ENCODE measurements at regions not wholly inside any gene's neighbourhood (a gene's known extent, or its start where the extent isn't known, plus 50 kb on each side); places are given as distances from the start of the nearest gene placed in this dataset.
"Not testable (repeated sequence)": the region's sequence is repeated elsewhere in the genome, so short reads cannot be mapped to it uniquely, and the experiment has no call there.

DNA sequence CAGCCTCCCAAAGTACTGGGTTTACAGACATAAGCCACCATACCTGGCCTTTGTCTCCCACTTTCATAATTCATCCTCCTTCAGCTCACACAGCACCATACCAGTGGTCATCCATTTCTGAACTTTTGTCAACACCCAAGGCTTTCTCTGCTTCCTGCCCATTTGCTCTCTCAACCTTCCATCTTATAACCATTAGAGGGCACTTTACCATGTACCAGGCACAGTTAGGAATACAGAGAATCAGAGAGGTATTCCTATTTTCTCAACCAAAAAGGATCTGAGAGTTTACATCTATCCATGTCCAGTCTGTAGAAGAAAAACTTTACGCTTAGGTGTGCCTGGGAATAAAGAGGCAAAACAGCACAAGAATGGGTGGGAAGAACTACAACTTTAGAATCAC is 397.6 kb downstream of the BUD13 start:
- H3K27me3 ChIP-seq (ENCODE audit: control insufficient read depth in 5 of 5, insufficient read depth in 4 of 5, low read length in 5 of 5): peaks cover 0 to 9% (median 6%) of the 10 kb centered on the region in 5 donors
- H3K27ac ChIP-seq (ENCODE audit: low read depth, low read length): no peak overlapping the region
- H3K4me1 ChIP-seq (ENCODE audit: control insufficient read depth in 5 of 5, insufficient read depth in 5 of 5, low read length in 5 of 5): no peaks in the 10 kb centered on the region
- H3K4me3 ChIP-seq (ENCODE audit: low read depth in 1 of 5, low read length in 5 of 5): no peak overlapping the region
- no peak overlapping the region for H3K9ac ChIP-seq (ENCODE audit: low read length in 5 of 5)
- H3K9me3 ChIP-seq (ENCODE audit: control insufficient read depth in 5 of 5, low read length in 5 of 5): no peaks in the 10 kb centered on the region
- H3K36me3 ChIP-seq (ENCODE audit: control insufficient read depth in 5 of 5, insufficient read depth in 5 of 5, low read length in 5 of 5): no peaks in the 10 kb centered on the region

DNA sequence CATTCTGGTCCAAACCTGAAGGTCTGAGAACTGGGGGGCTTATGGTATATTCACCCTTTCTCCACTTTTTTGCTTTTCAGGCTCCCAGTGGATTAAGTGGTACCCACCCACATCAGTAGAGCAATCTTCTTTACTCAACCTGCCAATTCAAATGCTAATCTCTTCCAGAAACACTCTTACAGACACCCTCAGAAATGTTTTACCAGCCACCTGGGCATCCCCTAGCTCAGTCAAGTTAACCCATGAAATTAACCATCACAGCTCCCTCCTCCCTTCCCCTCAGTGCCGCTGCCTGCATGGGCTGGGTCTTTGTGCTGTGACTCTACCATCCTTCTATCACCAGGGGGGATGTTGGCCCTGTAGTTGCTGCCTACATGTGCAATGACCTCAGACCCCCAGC is 398.7 kb downstream of the BUD13 start:
- no peaks in the 10 kb centered on the region for H3K36me3 ChIP-seq (ENCODE audit: control insufficient read depth in 5 of 5, insufficient read depth in 5 of 5, low read length in 5 of 5)

DNA sequence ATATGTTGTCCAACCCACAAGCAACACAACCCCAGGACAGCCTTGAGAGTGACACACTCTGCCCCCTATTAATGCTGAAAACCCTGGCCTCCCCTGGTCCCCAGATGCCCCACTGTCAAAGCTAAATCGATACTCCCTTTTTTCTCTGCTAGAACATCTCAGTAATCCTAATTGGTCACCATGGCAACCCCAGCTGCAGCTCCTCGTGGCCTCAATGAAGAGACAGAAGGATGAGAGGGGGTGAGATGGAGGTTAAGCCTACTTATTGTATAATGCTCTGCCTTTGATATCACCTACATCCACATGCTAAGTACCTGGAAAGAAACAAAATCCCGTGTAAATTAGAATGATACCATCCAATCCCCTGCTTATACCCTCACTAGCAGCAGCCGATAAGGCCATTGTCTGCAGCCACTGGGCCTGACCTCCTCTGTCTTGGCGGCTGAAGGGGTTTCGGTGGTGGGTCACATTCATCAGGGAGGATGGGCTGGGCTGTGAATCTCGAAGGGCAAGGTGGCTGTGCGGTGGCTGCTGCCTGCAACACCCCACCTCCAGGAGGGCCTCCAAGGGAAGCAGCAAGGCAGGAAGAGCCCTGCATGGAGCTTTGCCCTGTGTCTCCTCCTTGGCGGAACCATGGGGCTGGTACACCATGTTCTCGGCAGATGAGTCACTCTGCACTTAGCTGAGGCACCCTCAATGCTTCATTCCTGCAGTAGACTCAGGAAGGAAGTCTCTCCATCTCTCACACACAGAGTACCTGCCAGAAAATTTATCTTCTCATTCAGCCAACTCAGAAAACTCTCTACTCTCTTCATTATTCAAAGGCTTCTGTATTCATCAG is 399.5 kb downstream of the BUD13 start:
- Histone ChIP-seq H3K4me3 (ENCODE audit: low read depth in 1 of 5, low read length in 5 of 5) (no peak overlapping the region), H3K27ac (ENCODE audit: low read depth, low read length) (no peak overlapping the region), H3K36me3 (ENCODE audit: control insufficient read depth in 5 of 5, insufficient read depth in 5 of 5, low read length in 5 of 5) (no peaks in the 10 kb centered on the region)

More for the DNA sequence above, 398.7 kb downstream of the BUD13 start:
- Histone ChIP-seq H3K4me3 (ENCODE audit: low read depth in 1 of 5, low read length in 5 of 5) (no peak overlapping the region), H3K4me1 (ENCODE audit: control insufficient read depth in 5 of 5, insufficient read depth in 5 of 5, low read length in 5 of 5) (no peaks in the 10 kb centered on the region), H3K9me3 (ENCODE audit: control insufficient read depth in 5 of 5, low read length in 5 of 5) (no peaks in the 10 kb centered on the region), H3K27ac (ENCODE audit: low read depth, low read length) (no peak overlapping the region), H3K9ac (ENCODE audit: low read length in 5 of 5) (no peak overlapping the region), H3K27me3 (ENCODE audit: control insufficient read depth in 5 of 5, insufficient read depth in 4 of 5, low read length in 5 of 5) (peaks cover 0 to 14% (median 7%) of the 10 kb centered on the region in 5 donors)

DNA sequence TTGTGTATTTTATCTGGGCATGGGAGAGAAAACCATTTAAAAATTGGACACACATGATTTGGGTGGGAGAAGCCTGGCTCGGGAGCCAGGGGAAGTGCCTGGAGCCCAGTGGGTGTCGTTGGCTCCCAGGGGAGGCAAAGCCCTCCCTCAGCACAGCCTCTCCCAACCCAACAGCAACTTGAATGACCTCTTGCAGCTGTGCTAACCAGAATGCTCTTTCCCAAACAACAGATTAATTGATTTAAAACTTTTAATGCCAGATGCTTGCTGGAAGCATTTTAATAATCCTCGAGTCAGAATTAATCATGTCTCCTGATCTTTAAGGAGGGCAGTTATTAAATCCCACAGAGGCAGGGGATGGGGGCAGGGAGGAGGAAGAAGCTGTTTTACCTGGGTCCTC is 401.6 kb downstream of the BUD13 start:
- no peak overlapping the region for H3K4me3 ChIP-seq (ENCODE audit: low read depth in 1 of 5, low read length in 5 of 5)
- no peak overlapping the region for H3K27ac ChIP-seq (ENCODE audit: low read depth, low read length)
- H3K27me3 ChIP-seq (ENCODE audit: control insufficient read depth in 5 of 5, insufficient read depth in 4 of 5, low read length in 5 of 5): peaks cover 0 to 10% (median 0%) of the 10 kb centered on the region in 5 donors
- no peaks in the 10 kb centered on the region for H3K36me3 ChIP-seq (ENCODE audit: control insufficient read depth in 5 of 5, insufficient read depth in 5 of 5, low read length in 5 of 5)
- H3K9me3 ChIP-seq (ENCODE audit: control insufficient read depth in 5 of 5, low read length in 5 of 5): no peaks in the 10 kb centered on the region
- no peak overlapping the region for H3K9ac ChIP-seq (ENCODE audit: low read length in 5 of 5)
- H3K4me1 ChIP-seq (ENCODE audit: control insufficient read depth in 5 of 5, insufficient read depth in 5 of 5, low read length in 5 of 5): no peaks in the 10 kb centered on the region

More for the DNA sequence above, 399.5 kb downstream of the BUD13 start:
- Histone ChIP-seq H3K9me3 (ENCODE audit: control insufficient read depth in 5 of 5, low read length in 5 of 5) (no peaks in the 10 kb centered on the region), H3K27me3 (ENCODE audit: control insufficient read depth in 5 of 5, insufficient read depth in 4 of 5, low read length in 5 of 5) (peaks cover 0 to 16% (median 8%) of the 10 kb centered on the region in 5 donors), H3K4me1 (ENCODE audit: control insufficient read depth in 5 of 5, insufficient read depth in 5 of 5, low read length in 5 of 5) (no peaks in the 10 kb centered on the region), H3K9ac (ENCODE audit: low read length in 5 of 5) (no peak overlapping the region)

DNA sequence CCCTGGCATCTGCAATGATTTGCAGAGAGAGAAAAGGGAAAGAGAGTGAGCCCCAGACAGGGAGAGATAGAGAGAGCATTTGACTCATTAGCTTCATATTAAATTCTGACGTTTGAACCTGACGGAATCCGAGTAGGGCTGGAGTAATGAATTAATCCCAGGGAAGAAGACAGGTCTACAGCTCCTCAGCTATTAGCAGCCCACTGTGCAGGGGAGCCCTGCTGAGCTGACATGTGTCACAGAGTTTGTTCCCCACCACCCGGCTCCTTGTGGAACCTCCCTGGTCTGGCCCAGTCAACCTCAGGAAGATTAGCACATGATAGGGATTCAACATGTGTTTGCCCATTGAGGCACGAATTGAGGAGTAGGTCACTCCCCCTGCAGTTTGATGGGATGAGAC is 404.0 kb downstream of the BUD13 start:
- Histone ChIP-seq H3K27ac (ENCODE audit: low read depth, low read length) (no peak overlapping the region), H3K4me1 (ENCODE audit: control insufficient read depth in 5 of 5, insufficient read depth in 5 of 5, low read length in 5 of 5) (no peaks in the 10 kb centered on the region), H3K9ac (ENCODE audit: low read length in 5 of 5) (no peak overlapping the region), H3K27me3 (ENCODE audit: control insufficient read depth in 5 of 5, insufficient read depth in 4 of 5, low read length in 5 of 5) (peaks cover 0 to 7% (median 0%) of the 10 kb centered on the region in 5 donors), H3K9me3 (ENCODE audit: control insufficient read depth in 5 of 5, low read length in 5 of 5) (no peaks in the 10 kb centered on the region), H3K4me3 (ENCODE audit: low read depth in 1 of 5, low read length in 5 of 5) (no peak overlapping the region), H3K36me3 (ENCODE audit: control insufficient read depth in 5 of 5, insufficient read depth in 5 of 5, low read length in 5 of 5) (no peaks in the 10 kb centered on the region)

DNA sequence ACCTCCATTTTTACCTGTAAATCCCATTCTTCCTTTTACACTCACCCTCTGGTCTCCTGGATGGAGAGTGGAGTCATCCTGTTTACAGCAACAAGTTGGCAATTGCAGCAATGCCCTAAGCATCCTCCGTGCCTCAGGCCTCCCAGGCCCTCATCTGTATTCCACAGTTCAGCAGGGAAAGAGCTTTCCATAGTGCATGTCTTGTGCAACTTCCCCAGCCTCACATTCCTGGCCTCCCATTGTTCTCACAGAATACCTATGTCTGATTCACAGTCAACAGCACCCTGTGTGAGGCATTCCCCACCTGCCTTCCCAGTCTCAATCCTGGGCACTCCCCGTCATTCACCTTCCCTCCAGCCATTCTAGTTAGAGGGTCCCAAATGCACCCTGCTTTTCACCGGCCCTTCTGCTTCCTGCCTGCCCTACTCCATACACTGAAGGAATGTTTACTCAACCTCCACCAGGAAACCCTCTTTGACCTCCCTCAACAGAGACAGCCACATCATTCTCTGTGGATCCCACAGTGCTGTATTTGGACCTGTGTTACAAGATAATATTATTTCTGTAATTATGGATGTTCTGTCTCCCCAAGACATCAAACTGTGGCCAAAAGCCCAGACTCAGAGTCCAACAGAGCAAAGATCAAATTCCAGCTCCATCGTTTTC is 405.7 kb downstream of the BUD13 start:
- H3K9ac ChIP-seq (ENCODE audit: low read length in 5 of 5): no peak overlapping the region
- peaks cover 0 to 9% (median 0%) of the 10 kb centered on the region in 5 donors for H3K27me3 ChIP-seq (ENCODE audit: control insufficient read depth in 5 of 5, insufficient read depth in 4 of 5, low read length in 5 of 5)
- H3K4me3 ChIP-seq (ENCODE audit: low read depth in 1 of 5, low read length in 5 of 5): no peak overlapping the region
- no peaks in the 10 kb centered on the region for H3K36me3 ChIP-seq (ENCODE audit: control insufficient read depth in 5 of 5, insufficient read depth in 5 of 5, low read length in 5 of 5)
- H3K4me1 ChIP-seq (ENCODE audit: control insufficient read depth in 5 of 5, insufficient read depth in 5 of 5, low read length in 5 of 5): no peaks in the 10 kb centered on the region
- no peak overlapping the region for H3K27ac ChIP-seq (ENCODE audit: low read depth, low read length)
- H3K9me3 ChIP-seq (ENCODE audit: control insufficient read depth in 5 of 5, low read length in 5 of 5): no peaks in the 10 kb centered on the region

DNA sequence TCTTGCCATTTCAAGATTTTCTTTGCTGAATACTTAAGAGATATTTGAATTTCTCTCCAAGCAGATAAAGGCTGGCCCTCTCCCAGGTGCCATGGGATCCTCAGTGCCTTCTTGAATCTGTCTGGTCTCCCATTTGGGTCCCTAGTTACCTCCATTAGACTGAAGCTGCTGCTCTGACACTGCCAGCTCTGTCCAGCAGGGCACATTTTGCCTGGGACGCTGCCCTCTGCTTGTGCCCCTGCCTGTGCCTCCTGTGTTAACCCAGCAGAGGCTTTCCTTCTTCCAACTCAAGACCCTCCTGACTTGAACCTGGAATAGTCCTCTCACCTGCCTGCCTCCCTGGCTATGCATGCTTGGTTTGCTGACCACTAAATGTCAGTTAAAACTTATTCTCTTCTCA is 406.3 kb downstream of the BUD13 start:
- peaks cover 0 to 9% (median 0%) of the 10 kb centered on the region in 5 donors for H3K27me3 ChIP-seq (ENCODE audit: control insufficient read depth in 5 of 5, insufficient read depth in 4 of 5, low read length in 5 of 5)
- no peak overlapping the region for H3K9ac ChIP-seq (ENCODE audit: low read length in 5 of 5)
- no peak overlapping the region for H3K27ac ChIP-seq (ENCODE audit: low read depth, low read length)
- no peaks in the 10 kb centered on the region for H3K4me1 ChIP-seq (ENCODE audit: control insufficient read depth in 5 of 5, insufficient read depth in 5 of 5, low read length in 5 of 5)
- no peaks in the 10 kb centered on the region for H3K36me3 ChIP-seq (ENCODE audit: control insufficient read depth in 5 of 5, insufficient read depth in 5 of 5, low read length in 5 of 5)
- no peaks in the 10 kb centered on the region for H3K9me3 ChIP-seq (ENCODE audit: control insufficient read depth in 5 of 5, low read length in 5 of 5)
- no peak overlapping the region for H3K4me3 ChIP-seq (ENCODE audit: low read depth in 1 of 5, low read length in 5 of 5)

DNA sequence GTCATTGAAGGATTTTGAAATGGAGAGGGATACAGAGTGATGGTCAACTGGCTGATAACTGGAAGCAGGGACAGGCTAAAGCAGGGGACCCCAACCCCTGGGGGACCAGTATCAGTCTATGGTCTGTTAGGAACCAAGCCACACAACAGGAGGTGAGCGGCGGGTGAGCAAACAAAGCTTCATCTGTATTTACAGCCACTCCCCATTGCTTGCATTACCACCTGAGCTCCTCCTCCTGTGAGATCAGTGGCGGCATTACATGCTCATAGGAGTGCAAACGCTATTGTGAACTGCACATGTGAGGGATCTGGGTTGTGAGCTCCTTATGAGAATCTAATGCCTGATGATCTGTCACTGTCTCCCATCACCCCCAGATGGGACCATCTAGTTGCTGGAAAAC is 407.9 kb downstream of the BUD13 start:
- not testable (repeated sequence) for H3K9me3 ChIP-seq (ENCODE audit: control insufficient read depth in 5 of 5, low read length in 5 of 5); H3K4me3 ChIP-seq (ENCODE audit: low read depth in 1 of 5, low read length in 5 of 5)

DNA sequence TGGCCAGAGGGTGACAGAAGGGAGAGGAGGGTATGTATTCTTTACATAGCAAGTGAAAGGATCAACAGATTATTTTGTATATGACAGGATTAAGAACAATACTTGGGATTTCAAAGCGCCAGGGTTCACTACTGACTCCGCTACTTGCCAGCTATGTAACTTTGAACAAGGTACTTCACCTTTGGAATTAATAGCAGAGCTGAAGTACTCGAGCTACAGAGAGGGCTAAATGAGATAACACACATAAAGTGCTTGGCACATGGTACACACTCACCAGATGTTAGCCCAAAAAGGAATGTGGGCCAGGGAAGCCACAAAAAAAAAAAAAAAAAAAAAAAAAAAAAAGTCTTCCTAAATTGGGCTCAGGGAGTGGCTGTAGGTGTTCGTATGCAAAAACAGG is 408.4 kb downstream of the BUD13 start:
- H3K9ac ChIP-seq (ENCODE audit: low read length in 5 of 5): no peak overlapping the region
- H3K36me3 ChIP-seq (ENCODE audit: control insufficient read depth in 5 of 5, insufficient read depth in 5 of 5, low read length in 5 of 5): no peaks in the 10 kb centered on the region

More for the DNA sequence above, 407.9 kb downstream of the BUD13 start:
- H3K9ac ChIP-seq (ENCODE audit: low read length in 5 of 5); H3K36me3 ChIP-seq (ENCODE audit: control insufficient read depth in 5 of 5, insufficient read depth in 5 of 5, low read length in 5 of 5); H3K4me1 ChIP-seq (ENCODE audit: control insufficient read depth in 5 of 5, insufficient read depth in 5 of 5, low read length in 5 of 5); H3K27ac ChIP-seq (ENCODE audit: low read depth, low read length); H3K27me3 ChIP-seq (ENCODE audit: control insufficient read depth in 5 of 5, insufficient read depth in 4 of 5, low read length in 5 of 5): not testable (repeated sequence)

DNA sequence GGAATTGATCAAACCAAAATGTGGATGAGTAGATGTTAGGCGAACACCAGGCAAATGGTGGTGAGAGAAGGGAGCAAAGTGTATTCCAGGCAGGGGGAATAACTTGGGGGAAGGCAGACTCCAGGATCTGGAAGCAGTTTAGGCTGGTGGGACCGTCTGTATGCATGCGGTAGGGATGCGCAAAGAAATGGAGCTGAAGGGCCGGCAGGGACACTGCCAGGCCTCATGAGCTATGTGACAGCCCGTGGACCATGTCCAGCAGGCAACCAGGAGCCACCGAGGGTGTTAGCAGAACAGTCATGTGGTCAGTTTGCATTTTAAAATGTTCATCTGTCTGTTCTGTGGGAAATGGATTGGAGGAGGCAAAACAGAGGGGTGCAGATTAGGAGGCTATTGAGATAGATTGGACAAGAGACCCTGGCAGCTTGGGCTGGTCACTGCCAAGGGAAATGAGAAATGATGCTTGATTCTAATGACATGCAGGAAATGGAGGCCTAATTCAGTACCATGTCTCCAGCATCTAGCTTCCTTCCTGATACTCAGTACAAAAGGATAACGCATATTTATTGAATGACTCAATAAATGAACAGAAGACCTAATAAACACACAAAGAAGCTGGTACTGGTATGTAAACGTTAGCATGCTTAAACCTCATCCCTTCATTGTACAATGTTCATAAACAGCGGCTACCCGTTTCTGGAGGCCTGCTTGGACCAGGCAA is 412.4 kb downstream of the BUD13 start:
- Histone ChIP-seq H3K9me3 (ENCODE audit: control insufficient read depth in 5 of 5, low read length in 5 of 5) (no peaks in the 10 kb centered on the region), H3K27me3 (ENCODE audit: control insufficient read depth in 5 of 5, insufficient read depth in 4 of 5, low read length in 5 of 5) (peaks cover 3 to 19% (median 13%) of the 10 kb centered on the region in 5 donors), H3K36me3 (ENCODE audit: control insufficient read depth in 5 of 5, insufficient read depth in 5 of 5, low read length in 5 of 5) (no peaks in the 10 kb centered on the region), H3K9ac (ENCODE audit: low read length in 5 of 5) (no peak overlapping the region), H3K4me1 (ENCODE audit: control insufficient read depth in 5 of 5, insufficient read depth in 5 of 5, low read length in 5 of 5) (peaks cover 0 to 6% (median 0%) of the 10 kb centered on the region in 5 donors), H3K4me3 (ENCODE audit: low read depth in 1 of 5, low read length in 5 of 5) (no peak overlapping the region), H3K27ac (ENCODE audit: low read depth, low read length) (no peak overlapping the region)

More for the DNA sequence above, 408.4 kb downstream of the BUD13 start:
- Histone ChIP-seq H3K4me1 (ENCODE audit: control insufficient read depth in 5 of 5, insufficient read depth in 5 of 5, low read length in 5 of 5) (no peaks in the 10 kb centered on the region), H3K27ac (ENCODE audit: low read depth, low read length) (no peak overlapping the region), H3K9me3 (ENCODE audit: control insufficient read depth in 5 of 5, low read length in 5 of 5) (no peaks in the 10 kb centered on the region), H3K4me3 (ENCODE audit: low read depth in 1 of 5, low read length in 5 of 5) (no peak overlapping the region), H3K27me3 (ENCODE audit: control insufficient read depth in 5 of 5, insufficient read depth in 4 of 5, low read length in 5 of 5) (peaks cover 0 to 7% (median 0%) of the 10 kb centered on the region in 5 donors)
